ENCODE measurements at regions not wholly inside any gene's neighbourhood (a gene's known extent, or its start where the extent isn't known, plus 50 kb on each side); places are given as distances from the start of the nearest gene placed in this dataset.
"Not testable (repeated sequence)": the region's sequence is repeated elsewhere in the genome, so short reads cannot be mapped to it uniquely, and the experiment has no call there.

DNA sequence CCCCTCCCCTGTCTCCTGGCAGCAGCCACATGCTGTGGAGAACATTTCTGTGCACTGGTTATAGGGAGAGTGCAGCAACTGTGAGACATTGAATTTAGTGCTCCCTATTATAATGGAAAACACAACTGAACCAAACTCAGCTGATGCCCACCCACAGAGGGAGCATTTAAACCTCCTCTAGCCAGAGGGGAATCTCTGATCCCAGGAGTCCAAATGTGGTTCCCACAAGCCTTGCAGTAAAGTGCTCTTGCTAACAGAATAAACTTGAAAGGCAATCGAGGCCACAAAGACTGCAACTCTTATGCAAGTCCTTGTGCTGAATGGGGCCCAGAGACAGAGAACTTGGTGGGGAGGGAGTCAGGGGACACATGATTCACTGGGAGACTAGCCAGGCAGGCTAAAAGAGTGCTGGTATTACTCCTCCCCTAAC lies 638.8 kb upstream of the VRK2 start:
- Histone ChIP-seq H3K27me3 (ENCODE audit: control insufficient read depth, insufficient read depth, low read length) (no peaks in the 10 kb centered on the region), H3K4me3 (ENCODE audit: low read depth, low read length) (no peak overlapping the region), H3K27ac (ENCODE audit: insufficient read depth, low read length, poor library complexity, severe bottlenecking) (no peak overlapping the region), H3K36me3 (ENCODE audit: control insufficient read depth, insufficient read depth, low read length) (no peaks in the 10 kb centered on the region), H3K9me3 (ENCODE audit: control insufficient read depth in 2 of 2, low read length in 2 of 2) (peaks cover 4 to 32% of the 10 kb centered on the region in 2 experiments), H3K4me1 (ENCODE audit: control insufficient read depth, insufficient read depth, low read length, poor library complexity, severe bottlenecking) (no peaks in the 10 kb centered on the region)
- H3K4me3 Mint-ChIP-seq: no peak overlapping the region
- no peak for ATAC-seq (ENCODE audit: low read depth in 2 of 2)
- DNase-seq: no peak
- peaks cover 0 to 36% (median 9%) of the 10 kb centered on the region in 7 donors for H3K9me3 Mint-ChIP-seq
- H3K36me3 Mint-ChIP-seq: no peaks in the 10 kb centered on the region
- H3K4me1 Mint-ChIP-seq: no peaks in the 10 kb centered on the region
- H3K27ac Mint-ChIP-seq: no peak overlapping the region
- H3K27me3 Mint-ChIP-seq: no peaks in the 10 kb centered on the region

DNA sequence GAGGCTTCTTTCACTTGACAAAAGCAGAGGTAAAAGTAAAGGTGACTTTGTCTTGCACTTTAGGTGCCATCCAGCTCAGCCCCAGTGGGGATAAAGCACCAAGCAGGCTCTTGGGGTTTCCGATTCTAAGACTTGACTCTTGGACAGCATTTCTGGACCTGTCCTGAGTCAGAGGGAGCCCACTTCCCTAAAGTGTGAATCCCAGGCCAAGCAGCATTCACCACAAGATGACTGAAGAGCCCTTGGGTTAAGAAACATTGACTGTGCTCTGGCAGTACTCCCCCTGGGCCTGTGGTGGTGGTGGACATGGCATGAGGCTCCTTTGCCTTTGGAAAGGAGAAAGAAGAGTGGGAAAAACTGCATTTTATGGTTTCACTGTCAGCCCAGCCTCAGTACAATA lies 638.0 kb upstream of the VRK2 start:
- no peaks in the 10 kb centered on the region for H3K27me3 ChIP-seq (ENCODE audit: control insufficient read depth, insufficient read depth, low read length)
- no peaks in the 10 kb centered on the region for H3K36me3 Mint-ChIP-seq
- DNase-seq (no peak), ATAC-seq (ENCODE audit: low read depth in 2 of 2) (no peak)
- H3K27ac ChIP-seq (ENCODE audit: insufficient read depth, low read length, poor library complexity, severe bottlenecking): no peak overlapping the region
- peaks cover 4 to 32% of the 10 kb centered on the region in 2 experiments for H3K9me3 ChIP-seq (ENCODE audit: control insufficient read depth in 2 of 2, low read length in 2 of 2)
- H3K27ac Mint-ChIP-seq: no peak overlapping the region
- no peak overlapping the region for H3K4me3 Mint-ChIP-seq
- no peaks in the 10 kb centered on the region for H3K27me3 Mint-ChIP-seq
- peaks cover 0 to 37% (median 10%) of the 10 kb centered on the region in 7 donors for H3K9me3 Mint-ChIP-seq
- no peaks in the 10 kb centered on the region for H3K4me1 ChIP-seq (ENCODE audit: control insufficient read depth, insufficient read depth, low read length, poor library complexity, severe bottlenecking)
- no peaks in the 10 kb centered on the region for H3K36me3 ChIP-seq (ENCODE audit: control insufficient read depth, insufficient read depth, low read length)
- H3K4me1 Mint-ChIP-seq: no peaks in the 10 kb centered on the region
- no peak overlapping the region for H3K4me3 ChIP-seq (ENCODE audit: low read depth, low read length)

DNA sequence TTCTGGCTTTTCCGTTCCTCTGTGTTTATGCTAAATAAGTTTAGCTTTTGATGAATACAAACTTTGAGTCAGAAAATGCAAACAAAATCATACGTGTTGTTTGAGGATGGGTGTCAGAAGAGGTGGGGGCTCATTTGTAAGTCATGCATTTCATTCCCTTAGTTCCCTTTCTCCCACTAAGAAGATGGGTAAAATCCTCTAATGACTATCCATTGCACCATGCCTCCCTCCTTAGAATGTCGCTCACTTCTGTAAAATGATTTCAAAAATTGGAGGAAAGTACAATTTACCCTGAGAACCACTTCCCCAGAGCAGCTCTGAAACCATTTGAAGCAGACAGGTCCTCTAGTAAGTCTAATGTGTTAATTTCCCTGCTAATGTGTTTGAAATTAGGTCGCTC lies 629.6 kb upstream of the VRK2 start:
- H3K36me3 ChIP-seq (ENCODE audit: control insufficient read depth, insufficient read depth, low read length): no peaks in the 10 kb centered on the region
- Mint-ChIP-seq H3K27me3 (no peaks in the 10 kb centered on the region), H3K27ac (no peak overlapping the region), H3K4me3 (no peak overlapping the region), H3K4me1 (no peaks in the 10 kb centered on the region), H3K9me3 (peaks cover 0 to 27% (median 11%) of the 10 kb centered on the region in 7 donors), H3K36me3 (no peaks in the 10 kb centered on the region)
- H3K27ac ChIP-seq (ENCODE audit: insufficient read depth, low read length, poor library complexity, severe bottlenecking): no peak overlapping the region
- H3K9me3 ChIP-seq (ENCODE audit: control insufficient read depth in 2 of 2, low read length in 2 of 2): peaks cover 0 to 3% of the 10 kb centered on the region in 2 experiments
- no peak overlapping the region for H3K4me3 ChIP-seq (ENCODE audit: low read depth, low read length)
- H3K4me1 ChIP-seq (ENCODE audit: control insufficient read depth, insufficient read depth, low read length, poor library complexity, severe bottlenecking): no peaks in the 10 kb centered on the region
- ATAC-seq (ENCODE audit: low read depth in 2 of 2): no peak
- H3K27me3 ChIP-seq (ENCODE audit: control insufficient read depth, insufficient read depth, low read length): no peaks in the 10 kb centered on the region
- DNase-seq: no peak

DNA sequence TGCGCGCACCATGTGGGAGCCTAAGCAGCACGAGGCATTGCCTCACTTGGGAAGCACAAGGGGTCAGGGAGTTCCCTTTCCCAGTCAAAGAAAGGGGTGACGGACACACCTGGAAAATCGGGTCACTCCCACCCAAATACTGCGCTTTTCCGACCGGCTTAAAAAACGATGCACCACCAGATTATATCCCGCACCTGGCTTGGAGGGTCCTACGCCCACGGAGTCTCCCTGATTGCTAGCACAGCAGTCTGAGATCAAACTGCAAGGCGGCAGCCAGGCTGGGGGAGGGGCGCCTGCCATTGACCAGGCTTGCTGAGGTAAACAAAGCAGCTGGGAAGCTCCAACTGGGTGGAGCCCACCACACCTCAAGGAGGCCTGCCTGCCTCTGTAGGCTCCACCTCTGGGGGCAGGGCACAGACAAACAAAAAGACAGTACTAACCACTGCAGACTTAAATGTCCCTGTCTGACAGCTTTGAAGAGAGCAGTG lies 627.7 kb upstream of the VRK2 start:
- peaks cover 0 to 17% (median 6%) of the 10 kb centered on the region in 7 donors for H3K9me3 Mint-ChIP-seq
- H3K4me1 Mint-ChIP-seq; ATAC-seq (ENCODE audit: low read depth in 2 of 2); H3K27ac Mint-ChIP-seq; H3K27ac ChIP-seq (ENCODE audit: insufficient read depth, low read length, poor library complexity, severe bottlenecking); H3K4me3 ChIP-seq (ENCODE audit: low read depth, low read length); H3K4me3 Mint-ChIP-seq; H3K4me1 ChIP-seq (ENCODE audit: control insufficient read depth, insufficient read depth, low read length, poor library complexity, severe bottlenecking); H3K9me3 ChIP-seq (ENCODE audit: control insufficient read depth in 2 of 2, low read length in 2 of 2); H3K27me3 ChIP-seq (ENCODE audit: control insufficient read depth, insufficient read depth, low read length); DNase-seq; H3K36me3 ChIP-seq (ENCODE audit: control insufficient read depth, insufficient read depth, low read length); H3K27me3 Mint-ChIP-seq; H3K36me3 Mint-ChIP-seq: not testable (repeated sequence)

DNA sequence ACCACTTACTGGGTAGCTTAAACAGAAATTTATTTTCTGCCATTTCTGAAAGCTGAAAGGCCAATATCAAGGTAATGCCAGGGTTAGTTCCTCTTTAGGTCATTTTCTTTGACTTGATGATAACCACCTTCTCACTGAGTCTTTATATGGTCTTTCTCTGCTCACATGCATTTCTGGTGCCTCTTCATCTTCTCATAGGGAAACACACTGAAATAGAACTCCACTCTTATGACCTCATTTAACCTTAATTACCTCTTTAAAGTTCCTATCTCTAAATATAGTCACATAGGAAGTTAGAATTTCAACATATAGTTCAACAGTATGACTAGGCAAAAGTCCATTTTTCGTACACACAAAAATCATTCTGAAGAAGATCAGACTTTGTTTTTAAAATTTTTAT lies 616.8 kb upstream of the VRK2 start:
- H3K4me3 Mint-ChIP-seq: no peak overlapping the region
- DNase-seq (no peak), ATAC-seq (ENCODE audit: low read depth in 2 of 2) (no peak)
- H3K36me3 Mint-ChIP-seq: no peaks in the 10 kb centered on the region
- H3K4me3 ChIP-seq (ENCODE audit: low read depth, low read length): no peak overlapping the region
- H3K4me1 ChIP-seq (ENCODE audit: control insufficient read depth, insufficient read depth, low read length, poor library complexity, severe bottlenecking): no peaks in the 10 kb centered on the region
- H3K9me3 Mint-ChIP-seq: peaks cover 0 to 22% (median 6%) of the 10 kb centered on the region in 7 donors
- no peak overlapping the region for H3K27ac ChIP-seq (ENCODE audit: insufficient read depth, low read length, poor library complexity, severe bottlenecking)
- no peaks in the 10 kb centered on the region for H3K27me3 Mint-ChIP-seq
- H3K9me3 ChIP-seq (ENCODE audit: control insufficient read depth in 2 of 2, low read length in 2 of 2): no peaks in the 10 kb centered on the region
- H3K27me3 ChIP-seq (ENCODE audit: control insufficient read depth, insufficient read depth, low read length): no peaks in the 10 kb centered on the region
- H3K4me1 Mint-ChIP-seq: no peaks in the 10 kb centered on the region
- no peak overlapping the region for H3K27ac Mint-ChIP-seq
- H3K36me3 ChIP-seq (ENCODE audit: control insufficient read depth, insufficient read depth, low read length): no peaks in the 10 kb centered on the region

DNA sequence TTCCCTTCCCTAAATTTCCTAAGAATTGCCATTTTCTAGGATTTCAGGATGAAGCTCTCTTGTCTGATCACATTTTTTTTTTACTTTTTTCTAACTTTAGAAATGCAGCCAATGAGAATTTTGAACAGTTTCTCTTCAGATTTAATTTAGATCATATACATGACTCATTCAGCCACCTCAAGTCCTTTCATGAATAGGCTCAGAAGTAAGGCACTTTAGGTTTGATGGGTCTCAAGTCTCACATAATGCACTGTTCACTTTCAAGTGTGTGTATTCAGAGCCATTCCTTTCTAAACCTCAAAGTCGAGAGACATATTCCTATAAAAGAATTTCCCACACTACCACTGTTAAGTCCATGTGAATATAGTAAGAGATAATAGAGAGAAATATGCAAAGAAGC lies 614.1 kb upstream of the VRK2 start:
- no peak for ATAC-seq (ENCODE audit: low read depth in 2 of 2)
- Mint-ChIP-seq H3K4me3 (no peak overlapping the region), H3K27ac (no peak overlapping the region), H3K36me3 (no peaks in the 10 kb centered on the region), H3K27me3 (no peaks in the 10 kb centered on the region), H3K9me3 (peaks cover 0 to 27% (median 4%) of the 10 kb centered on the region in 7 donors), H3K4me1 (no peaks in the 10 kb centered on the region)
- Histone ChIP-seq H3K27me3 (ENCODE audit: control insufficient read depth, insufficient read depth, low read length) (no peaks in the 10 kb centered on the region), H3K27ac (ENCODE audit: insufficient read depth, low read length, poor library complexity, severe bottlenecking) (no peak overlapping the region), H3K9me3 (ENCODE audit: control insufficient read depth in 2 of 2, low read length in 2 of 2) (no peaks in the 10 kb centered on the region), H3K36me3 (ENCODE audit: control insufficient read depth, insufficient read depth, low read length) (no peaks in the 10 kb centered on the region), H3K4me3 (ENCODE audit: low read depth, low read length) (no peak overlapping the region), H3K4me1 (ENCODE audit: control insufficient read depth, insufficient read depth, low read length, poor library complexity, severe bottlenecking) (no peaks in the 10 kb centered on the region)
- no peak for DNase-seq

DNA sequence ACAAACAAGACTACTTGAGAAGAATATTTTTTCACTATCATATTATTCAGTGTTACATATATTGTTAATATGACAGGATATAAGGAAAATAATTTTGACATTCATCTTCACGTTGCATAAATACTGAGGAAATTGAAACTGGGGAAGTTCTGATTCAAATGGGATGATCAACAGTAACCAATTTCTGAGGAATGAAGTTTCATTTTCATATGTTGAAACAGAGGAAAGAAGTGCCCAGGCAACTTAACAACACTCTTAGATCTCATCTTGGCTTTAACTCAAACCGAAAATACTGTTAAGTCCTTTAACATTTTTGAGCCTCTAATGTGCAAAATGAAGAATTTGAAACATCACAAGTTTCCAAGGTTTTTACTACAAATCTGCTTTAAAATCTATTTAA lies 612.2 kb upstream of the VRK2 start:
- DNase-seq: no peak
- H3K36me3 ChIP-seq (ENCODE audit: control insufficient read depth, insufficient read depth, low read length): no peaks in the 10 kb centered on the region
- H3K9me3 ChIP-seq (ENCODE audit: control insufficient read depth in 2 of 2, low read length in 2 of 2): no peaks in the 10 kb centered on the region
- Mint-ChIP-seq H3K27me3 (no peaks in the 10 kb centered on the region), H3K9me3 (peaks cover 0 to 23% (median 4%) of the 10 kb centered on the region in 7 donors), H3K4me1 (no peaks in the 10 kb centered on the region), H3K36me3 (no peaks in the 10 kb centered on the region), H3K4me3 (no peak overlapping the region), H3K27ac (no peak overlapping the region)
- H3K4me3 ChIP-seq (ENCODE audit: low read depth, low read length): no peak overlapping the region
- H3K27ac ChIP-seq (ENCODE audit: insufficient read depth, low read length, poor library complexity, severe bottlenecking): no peak overlapping the region
- ATAC-seq (ENCODE audit: low read depth in 2 of 2): no peak
- no peaks in the 10 kb centered on the region for H3K4me1 ChIP-seq (ENCODE audit: control insufficient read depth, insufficient read depth, low read length, poor library complexity, severe bottlenecking)
- no peaks in the 10 kb centered on the region for H3K27me3 ChIP-seq (ENCODE audit: control insufficient read depth, insufficient read depth, low read length)

DNA sequence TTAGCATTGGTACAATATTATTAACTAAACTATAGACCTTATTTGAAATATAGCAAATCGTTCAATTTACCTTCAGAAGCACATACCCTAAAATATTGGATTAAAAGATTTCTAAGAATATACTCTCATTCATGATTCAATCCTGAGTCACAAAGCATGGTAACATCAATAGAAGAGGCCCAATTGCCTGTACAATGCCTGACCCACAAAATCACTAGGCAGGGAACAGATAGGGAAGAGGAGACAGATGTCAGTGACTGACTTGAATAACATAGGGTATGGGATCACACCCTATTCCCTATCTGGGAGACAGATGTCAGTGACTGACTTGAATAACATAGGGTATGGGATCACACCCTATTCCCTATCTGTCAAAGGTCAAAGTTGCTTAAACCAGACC lies 611.6 kb upstream of the VRK2 start:
- Mint-ChIP-seq H3K4me1 (no peaks in the 10 kb centered on the region), H3K27me3 (no peaks in the 10 kb centered on the region), H3K9me3 (peaks cover 0 to 20% (median 4%) of the 10 kb centered on the region in 7 donors), H3K4me3 (no peak overlapping the region), H3K36me3 (no peaks in the 10 kb centered on the region), H3K27ac (no peak overlapping the region)
- Histone ChIP-seq H3K27me3 (ENCODE audit: control insufficient read depth, insufficient read depth, low read length) (no peaks in the 10 kb centered on the region), H3K4me1 (ENCODE audit: control insufficient read depth, insufficient read depth, low read length, poor library complexity, severe bottlenecking) (no peaks in the 10 kb centered on the region), H3K9me3 (ENCODE audit: control insufficient read depth in 2 of 2, low read length in 2 of 2) (no peaks in the 10 kb centered on the region), H3K4me3 (ENCODE audit: low read depth, low read length) (no peak overlapping the region), H3K27ac (ENCODE audit: insufficient read depth, low read length, poor library complexity, severe bottlenecking) (no peak overlapping the region), H3K36me3 (ENCODE audit: control insufficient read depth, insufficient read depth, low read length) (no peaks in the 10 kb centered on the region)
- ATAC-seq (ENCODE audit: low read depth in 2 of 2) (no peak), DNase-seq (no peak)

Measured in CD4-positive, CD25-positive, alpha-beta regulatory T cell (primary cell).